Breast epithelium (tissue), 3 donors: ENCODE measurements at regions not wholly inside any gene's neighbourhood (a gene's known extent, or its start where the extent isn't known, plus 50 kb on each side); places are given as distances from the start of the nearest gene placed in this dataset.

Source experiments
- POLR2A ChIP-seq: fragments of 450-650 bp; IDR thresholded peaks from one replicate; pipeline ENCODE4 v1.6.1; 2016; ENCODE audit warnings: antibody characterized with exemption, mild to moderate bottlenecking, moderate library complexity
- POLR2AphosphoS5 ChIP-seq, 3 donors: sonication (generic); formaldehyde crosslinking; IDR thresholded peaks; one replicate each; pipeline ENCODE4 v1.6.1; 2017; ENCODE audit warnings: antibody characterized with exemption in 3 of 3
- TF ChIP-seq, protein P1 (sequence below), 3 donors: fragments of 450-650 bp; IDR thresholded peaks; one replicate each; pipeline ENCODE4 v1.5.1; 2016 to 2017; ENCODE audit warnings: antibody characterized with exemption in 3 of 3, mild to moderate bottlenecking in 3 of 3, moderate library complexity in 3 of 3

DNA sequence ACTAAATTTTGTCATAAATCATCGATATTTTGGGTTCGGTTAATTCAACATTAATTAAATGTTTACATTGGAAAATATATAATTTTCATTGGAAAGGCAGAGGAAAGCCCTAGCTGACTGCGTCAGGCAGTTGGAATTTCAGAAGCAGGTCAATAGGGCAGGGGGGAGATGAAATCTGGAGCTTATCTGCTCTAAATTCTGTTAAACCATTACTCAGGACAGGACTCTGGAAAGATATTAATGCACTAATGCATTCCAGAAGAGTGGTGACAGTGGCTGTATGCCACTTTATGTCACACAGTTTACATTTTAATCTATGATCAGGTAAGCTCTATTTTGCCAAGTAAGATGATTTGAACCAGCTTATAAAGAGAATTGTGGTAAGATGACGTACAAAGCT is 153.0 kb upstream of the B3GALT2 start:
- TF ChIP-seq POLR2A (no peak), POLR2AphosphoS5 (IDR thresholded peaks at IDR 0.05) (no peak)
- TF ChIP-seq, protein P1, sequence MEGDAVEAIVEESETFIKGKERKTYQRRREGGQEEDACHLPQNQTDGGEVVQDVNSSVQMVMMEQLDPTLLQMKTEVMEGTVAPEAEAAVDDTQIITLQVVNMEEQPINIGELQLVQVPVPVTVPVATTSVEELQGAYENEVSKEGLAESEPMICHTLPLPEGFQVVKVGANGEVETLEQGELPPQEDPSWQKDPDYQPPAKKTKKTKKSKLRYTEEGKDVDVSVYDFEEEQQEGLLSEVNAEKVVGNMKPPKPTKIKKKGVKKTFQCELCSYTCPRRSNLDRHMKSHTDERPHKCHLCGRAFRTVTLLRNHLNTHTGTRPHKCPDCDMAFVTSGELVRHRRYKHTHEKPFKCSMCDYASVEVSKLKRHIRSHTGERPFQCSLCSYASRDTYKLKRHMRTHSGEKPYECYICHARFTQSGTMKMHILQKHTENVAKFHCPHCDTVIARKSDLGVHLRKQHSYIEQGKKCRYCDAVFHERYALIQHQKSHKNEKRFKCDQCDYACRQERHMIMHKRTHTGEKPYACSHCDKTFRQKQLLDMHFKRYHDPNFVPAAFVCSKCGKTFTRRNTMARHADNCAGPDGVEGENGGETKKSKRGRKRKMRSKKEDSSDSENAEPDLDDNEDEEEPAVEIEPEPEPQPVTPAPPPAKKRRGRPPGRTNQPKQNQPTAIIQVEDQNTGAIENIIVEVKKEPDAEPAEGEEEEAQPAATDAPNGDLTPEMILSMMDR (IDR thresholded peaks at IDR 0.05), result no peak
